HL-60 (cell line): ENCODE measurements at regions not wholly inside any gene's neighbourhood (a gene's known extent, or its start where the extent isn't known, plus 50 kb on each side); places are given as distances from the start of the nearest gene placed in this dataset.

Source experiments
- POLR2AphosphoS5 ChIP-seq: IDR thresholded peaks from 2 replicates; pipeline ENCODE4 v1.6.1; 2012; ENCODE audit warnings: low read depth
- SPI1 ChIP-seq: IDR thresholded peaks from 2 replicates; pipeline ENCODE4 v1.6.1; 2012; ENCODE audit warnings: low read depth, mild to moderate bottlenecking, borderline replicate concordance
- TF ChIP-seq, protein P1 (sequence below): IDR thresholded peaks from one replicate; pipeline ENCODE4 v1.5.1; 2011; ENCODE audit warnings: low read length, control low read depth, inconsistent platforms; ENCODE audit not compliant: insufficient read depth

DNA sequence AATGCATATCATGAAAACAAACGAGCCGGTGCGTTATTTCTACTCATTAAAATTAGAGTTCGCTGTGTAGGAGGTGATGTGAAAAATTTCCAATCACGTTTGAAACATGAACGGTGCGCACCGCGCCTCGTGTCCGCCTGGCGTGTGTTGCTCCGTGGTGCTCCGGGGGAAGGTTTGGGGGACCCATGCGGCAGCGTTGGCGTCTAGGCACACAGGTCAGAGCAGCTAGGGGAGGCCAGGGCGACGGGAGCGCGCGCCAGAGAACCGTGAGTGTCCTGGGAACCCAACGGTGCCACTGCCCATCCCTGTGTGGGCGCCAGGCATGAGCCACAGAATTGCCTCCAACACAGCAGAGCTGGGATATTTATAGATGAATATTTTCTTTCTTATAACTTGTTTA is 70.6 kb upstream of the ADARB2 start:
- TF ChIP-seq, protein P1, sequence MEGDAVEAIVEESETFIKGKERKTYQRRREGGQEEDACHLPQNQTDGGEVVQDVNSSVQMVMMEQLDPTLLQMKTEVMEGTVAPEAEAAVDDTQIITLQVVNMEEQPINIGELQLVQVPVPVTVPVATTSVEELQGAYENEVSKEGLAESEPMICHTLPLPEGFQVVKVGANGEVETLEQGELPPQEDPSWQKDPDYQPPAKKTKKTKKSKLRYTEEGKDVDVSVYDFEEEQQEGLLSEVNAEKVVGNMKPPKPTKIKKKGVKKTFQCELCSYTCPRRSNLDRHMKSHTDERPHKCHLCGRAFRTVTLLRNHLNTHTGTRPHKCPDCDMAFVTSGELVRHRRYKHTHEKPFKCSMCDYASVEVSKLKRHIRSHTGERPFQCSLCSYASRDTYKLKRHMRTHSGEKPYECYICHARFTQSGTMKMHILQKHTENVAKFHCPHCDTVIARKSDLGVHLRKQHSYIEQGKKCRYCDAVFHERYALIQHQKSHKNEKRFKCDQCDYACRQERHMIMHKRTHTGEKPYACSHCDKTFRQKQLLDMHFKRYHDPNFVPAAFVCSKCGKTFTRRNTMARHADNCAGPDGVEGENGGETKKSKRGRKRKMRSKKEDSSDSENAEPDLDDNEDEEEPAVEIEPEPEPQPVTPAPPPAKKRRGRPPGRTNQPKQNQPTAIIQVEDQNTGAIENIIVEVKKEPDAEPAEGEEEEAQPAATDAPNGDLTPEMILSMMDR = no peak
- TF ChIP-seq POLR2AphosphoS5 (no peak), SPI1 (no peak)
